HG03175 (cell line): ENCODE measurements at regions not wholly inside any gene's neighbourhood (a gene's known extent, or its start where the extent isn't known, plus 50 kb on each side); places are given as distances from the start of the nearest gene placed in this dataset.
"Not testable (repeated sequence)": the region's sequence is repeated elsewhere in the genome, so short reads cannot be mapped to it uniquely, and the experiment has no call there.

Experiments used
- ATAC-seq: cut with Tn5 transposase; IDR thresholded peaks from one replicate; pipeline ENCODE4 v1.9.1; 2021; ENCODE audit warnings: mild to moderate bottlenecking, moderate library complexity; ENCODE audit not compliant: unreplicated experiment

- ATAC-seq: no peak
These were observed 468.4 kb downstream of the SUCLG1 start for GRCh38 chr2:83990636-83991035.

- ATAC-seq: not testable (repeated sequence)
These were observed 482.5 kb downstream of the SUCLG1 start for GRCh38 chr2:83976628-83977027.

GRCh38 chr2:83972128-83972527, 487.0 kb downstream of the SUCLG1 start:
- no peak for ATAC-seq

- ATAC-seq: no peak
These were observed 487.5 kb downstream of the SUCLG1 start for GRCh38 chr2:83971547-83971946.

- no peak for ATAC-seq
These were observed 488.7 kb downstream of the SUCLG1 start for GRCh38 chr2:83970217-83970929.

GRCh38 chr2:83969085-83969484, 490.0 kb downstream of the SUCLG1 start:
- ATAC-seq: no peak

- ATAC-seq: no peak
These were observed 491.2 kb downstream of the SUCLG1 start for GRCh38 chr2:83967854-83968253.

- ATAC-seq: not testable (repeated sequence)
These were observed 492.1 kb downstream of the SUCLG1 start for GRCh38 chr2:83966946-83967345.

GRCh38 chr2:83961512-83961911, 497.6 kb downstream of the SUCLG1 start:
- no peak for ATAC-seq

- ATAC-seq: no peak
These were observed 498.7 kb downstream of the SUCLG1 start for GRCh38 chr2:83960371-83960770.

GRCh38 chr2:83959266-83959665, 499.8 kb downstream of the SUCLG1 start:
- no peak for ATAC-seq

GRCh38 chr2:83956991-83957390, 502.1 kb downstream of the SUCLG1 start:
- no peak for ATAC-seq

GRCh38 chr2:83953697-83954096, 505.4 kb downstream of the SUCLG1 start:
- no peak for ATAC-seq

- no peak for ATAC-seq
These were observed 507.6 kb downstream of the SUCLG1 start for GRCh38 chr2:83951378-83951947.

GRCh38 chr2:83949361-83949760, 509.7 kb downstream of the SUCLG1 start:
- no peak for ATAC-seq

- no peak for ATAC-seq
These were observed 514.9 kb downstream of the SUCLG1 start for GRCh38 chr2:83944191-83944590.

GRCh38 chr2:83943265-83943664, 515.8 kb downstream of the SUCLG1 start:
- ATAC-seq: no peak

- ATAC-seq: no peak
These were observed 517.2 kb downstream of the SUCLG1 start for GRCh38 chr2:83941886-83942285.

- ATAC-seq: no peak
These were observed 525.3 kb downstream of the SUCLG1 start for GRCh38 chr2:83933749-83934148.

GRCh38 chr2:83923531-83923930, 535.5 kb downstream of the SUCLG1 start:
- ATAC-seq: no peak

GRCh38 chr2:83916559-83916958, 542.5 kb downstream of the SUCLG1 start:
- ATAC-seq: no peak

GRCh38 chr2:83915381-83915780, 543.7 kb downstream of the SUCLG1 start:
- ATAC-seq: no peak

GRCh38 chr2:83908750-83909149, 550.3 kb downstream of the SUCLG1 start:
- no peak for ATAC-seq
